Activated CD8-positive, alpha-beta memory T cell treated with anti-CD3 and anti-CD28 coated beads, Interleukin-2, amount 50 U/mL, for 1 hour (primary cell): ENCODE measurements at regions not wholly inside any gene's neighbourhood (a gene's known extent, or its start where the extent isn't known, plus 50 kb on each side); places are given as distances from the start of the nearest gene placed in this dataset.

Source experiments
- DNase-seq: peaks from one replicate; pipeline ENCODE4 v3.0.0-alpha.2; 2020; ENCODE audit errors: extremely low read depth

DNA sequence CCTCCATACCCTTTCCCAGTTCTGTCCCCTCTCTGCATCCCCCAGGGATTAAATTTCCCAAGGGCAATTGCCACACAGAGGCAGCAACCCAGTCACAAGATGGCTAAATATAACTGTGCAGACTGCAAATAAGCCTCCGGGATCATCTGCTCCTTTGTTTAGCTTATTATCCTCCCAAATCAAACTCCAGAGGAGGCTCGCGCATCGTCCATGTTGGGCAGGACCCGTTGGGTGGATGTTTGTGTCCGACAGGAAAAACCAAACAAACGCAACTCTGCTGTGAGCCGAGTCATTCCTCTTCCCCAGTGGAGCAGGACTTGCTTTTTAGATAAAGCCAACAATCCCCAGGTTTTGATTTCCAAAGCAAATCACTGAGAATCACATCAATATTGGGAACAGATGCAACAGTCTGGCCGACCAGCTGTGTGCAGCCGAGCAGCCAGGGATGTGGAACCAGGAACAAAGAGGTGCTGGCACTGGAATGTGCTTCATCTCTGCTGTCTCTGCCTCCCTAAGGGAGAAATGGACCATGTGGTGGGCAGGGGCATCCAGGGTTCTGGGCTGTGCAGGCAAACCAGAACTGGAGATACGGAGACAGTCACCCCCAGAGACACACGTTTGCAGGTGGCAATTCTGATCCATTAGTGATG, 89.8 kb downstream of the PTTG1 start:
- DNase-seq = no peak
